IMR-90 (cell line): ENCODE measurements at regions not wholly inside any gene's neighbourhood (a gene's known extent, or its start where the extent isn't known, plus 50 kb on each side); places are given as distances from the start of the nearest gene placed in this dataset.

Experiments
- CEBPB ChIP-seq: IDR thresholded peaks from 2 replicates; pipeline ENCODE4 v1.6.1; 2012; ENCODE audit warnings: low read depth, low read length, improper control_type of control experiment
- CTCF ChIP-seq: conservative IDR thresholded peaks from 2 replicates; pipeline ENCODE4 v1.5.1; 2012; ENCODE audit warnings: mild to moderate bottlenecking, low read depth, low read length, improper control_type of control experiment
- MAFK ChIP-seq: IDR thresholded peaks from 2 replicates; pipeline ENCODE4 v1.6.1; 2012; ENCODE audit warnings: low read depth, low read length, improper control_type of control experiment
- MXI1 ChIP-seq: IDR thresholded peaks from 2 replicates; pipeline ENCODE4 v1.6.1; 2012; ENCODE audit warnings: low read depth, mild to moderate bottlenecking, low read length, moderate library complexity, borderline replicate concordance
- POLR2A ChIP-seq: IDR thresholded peaks from 2 replicates; pipeline ENCODE4 v1.6.1; 2012; ENCODE audit warnings: mild to moderate bottlenecking, low read depth, low read length
- SMC3 ChIP-seq: fragments of 150-350 bp; IDR thresholded peaks from 2 replicates; pipeline ENCODE4 v1.6.1; 2016; ENCODE audit warnings: low read depth, mild to moderate bottlenecking, antibody characterized with exemption, low read length, moderate library complexity

- TF ChIP-seq CTCF: no peak
- TF ChIP-seq CEBPB: no peak
- no peak for TF ChIP-seq POLR2A
- TF ChIP-seq MAFK: no peak
- TF ChIP-seq MXI1: no peak
- TF ChIP-seq SMC3: no peak
These were observed 413.3 kb upstream of the ADGRL2 start for GRCh38 chr1:81387446-81387845.
